ENCODE measurements at regions not wholly inside any gene's neighbourhood (a gene's known extent, or its start where the extent isn't known, plus 50 kb on each side); places are given as distances from the start of the nearest gene placed in this dataset.

GRCh38 chr16:65659758-65660157 lies 537.9 kb upstream of the CDH11 start:
- TF ChIP-seq POLR2AphosphoS5 (IDR thresholded peaks at IDR 0.05; ENCODE audit: low read depth, low read length) = no peak
- TF ChIP-seq CTCF (IDR thresholded peaks at IDR 0.05; ENCODE audit: control extremely low read depth in 1 of 3, insufficient read depth in 1 of 3, low read depth in 1 of 3, low read length in 3 of 3) = no peak
- TF ChIP-seq ZNF274 (IDR thresholded peaks at IDR 0.05; ENCODE audit: borderline replicate concordance, extremely low read depth, low read length) = no peak
- TF ChIP-seq POLR2A (IDR thresholded peaks at IDR 0.05; ENCODE audit: control extremely low read depth in 1 of 2, low read depth in 2 of 2, low read length in 2 of 2) = no peak

All from H1 (cell line).